Astrocyte of the spinal cord (primary cell): ENCODE measurements at regions not wholly inside any gene's neighbourhood (a gene's known extent, or its start where the extent isn't known, plus 50 kb on each side); places are given as distances from the start of the nearest gene placed in this dataset.

Experiments used
- DNase-seq: peaks from one replicate; pipeline ENCODE4 v3.0.0; 2011; ENCODE audit warnings: low read depth, low spot score
- H3K4me3 ChIP-seq: 2 replicates; pipeline ENCODE4 v1.5.1; 2011; ENCODE audit warnings: low read depth, mild to moderate bottlenecking, low read length, moderate library complexity
- in situ Hi-C: cut with HindIII; loops from 2 replicates; pipeline ENCODE4 v1.10.0; 2017; ENCODE audit warnings: low sequenced_read_pairs
- TF ChIP-seq, protein P1 (sequence below): IDR thresholded peaks from 2 replicates; pipeline ENCODE4 v1.5.1; 2012; ENCODE audit warnings: low read depth, mild to moderate bottlenecking, low read length, inconsistent platforms

DNA sequence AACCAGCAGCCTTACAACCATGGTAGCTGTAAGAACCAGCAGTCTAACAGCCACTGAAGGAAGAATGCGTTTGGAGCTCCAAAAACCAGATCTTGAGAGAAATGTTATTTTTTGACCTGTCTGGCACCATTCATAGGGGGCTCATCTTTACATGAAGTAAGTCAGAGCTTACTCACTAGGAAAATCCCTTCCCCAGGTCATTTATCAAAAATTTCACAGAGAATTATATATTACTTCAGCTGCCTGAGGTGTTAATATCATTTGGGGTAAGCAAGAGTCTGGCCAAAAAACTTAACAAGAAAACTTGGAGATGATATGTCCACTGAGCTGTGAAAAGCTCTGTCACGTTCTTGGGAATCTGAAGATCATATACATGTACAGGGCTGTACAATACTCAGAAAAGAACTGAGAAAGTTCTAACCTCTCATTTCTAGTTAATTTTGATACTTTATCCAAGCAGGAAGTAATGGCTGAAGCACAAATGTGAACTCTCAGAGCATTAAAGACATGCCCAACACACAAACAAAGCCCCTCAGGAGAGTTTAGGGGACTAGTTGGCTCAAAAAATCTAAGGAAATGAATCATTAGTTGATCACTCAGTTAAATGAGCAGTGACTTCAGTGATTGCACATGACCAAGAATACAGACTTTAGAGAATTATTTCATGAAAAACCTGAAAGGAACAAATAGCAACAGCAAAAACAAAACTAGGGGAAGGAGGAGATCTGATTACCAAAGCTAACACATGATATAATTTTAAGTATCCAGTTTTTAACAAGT lies 681.1 kb downstream of the LTN1 start:
- in situ Hi-C loops: no loop called here
- TF ChIP-seq, protein P1, sequence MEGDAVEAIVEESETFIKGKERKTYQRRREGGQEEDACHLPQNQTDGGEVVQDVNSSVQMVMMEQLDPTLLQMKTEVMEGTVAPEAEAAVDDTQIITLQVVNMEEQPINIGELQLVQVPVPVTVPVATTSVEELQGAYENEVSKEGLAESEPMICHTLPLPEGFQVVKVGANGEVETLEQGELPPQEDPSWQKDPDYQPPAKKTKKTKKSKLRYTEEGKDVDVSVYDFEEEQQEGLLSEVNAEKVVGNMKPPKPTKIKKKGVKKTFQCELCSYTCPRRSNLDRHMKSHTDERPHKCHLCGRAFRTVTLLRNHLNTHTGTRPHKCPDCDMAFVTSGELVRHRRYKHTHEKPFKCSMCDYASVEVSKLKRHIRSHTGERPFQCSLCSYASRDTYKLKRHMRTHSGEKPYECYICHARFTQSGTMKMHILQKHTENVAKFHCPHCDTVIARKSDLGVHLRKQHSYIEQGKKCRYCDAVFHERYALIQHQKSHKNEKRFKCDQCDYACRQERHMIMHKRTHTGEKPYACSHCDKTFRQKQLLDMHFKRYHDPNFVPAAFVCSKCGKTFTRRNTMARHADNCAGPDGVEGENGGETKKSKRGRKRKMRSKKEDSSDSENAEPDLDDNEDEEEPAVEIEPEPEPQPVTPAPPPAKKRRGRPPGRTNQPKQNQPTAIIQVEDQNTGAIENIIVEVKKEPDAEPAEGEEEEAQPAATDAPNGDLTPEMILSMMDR: no peak
- DNase-seq: no peak
- no peak overlapping the region for H3K4me3 ChIP-seq

DNA sequence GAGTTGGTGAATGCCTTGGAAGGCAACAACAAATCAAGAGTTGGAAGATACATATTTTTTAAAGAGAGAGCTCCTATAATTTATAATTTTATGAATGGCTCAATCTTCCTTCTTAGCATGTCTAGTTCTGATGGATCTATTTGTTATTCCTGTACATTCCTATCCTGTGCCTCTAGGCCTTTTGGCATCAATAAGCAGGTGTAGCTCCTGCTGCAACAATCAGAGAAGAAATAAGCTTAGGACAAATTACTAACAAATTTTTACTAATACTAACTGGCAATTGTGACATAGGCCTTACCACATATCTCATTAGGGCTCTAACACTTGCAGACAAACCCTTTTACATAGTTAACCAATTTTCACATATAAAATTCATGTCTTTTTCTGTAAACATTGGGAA lies 682.0 kb downstream of the LTN1 start:
- TF ChIP-seq, protein P1: no peak
- H3K4me3 ChIP-seq: no peak overlapping the region
- DNase-seq: no peak
- in situ Hi-C loops: no loop called here

DNA sequence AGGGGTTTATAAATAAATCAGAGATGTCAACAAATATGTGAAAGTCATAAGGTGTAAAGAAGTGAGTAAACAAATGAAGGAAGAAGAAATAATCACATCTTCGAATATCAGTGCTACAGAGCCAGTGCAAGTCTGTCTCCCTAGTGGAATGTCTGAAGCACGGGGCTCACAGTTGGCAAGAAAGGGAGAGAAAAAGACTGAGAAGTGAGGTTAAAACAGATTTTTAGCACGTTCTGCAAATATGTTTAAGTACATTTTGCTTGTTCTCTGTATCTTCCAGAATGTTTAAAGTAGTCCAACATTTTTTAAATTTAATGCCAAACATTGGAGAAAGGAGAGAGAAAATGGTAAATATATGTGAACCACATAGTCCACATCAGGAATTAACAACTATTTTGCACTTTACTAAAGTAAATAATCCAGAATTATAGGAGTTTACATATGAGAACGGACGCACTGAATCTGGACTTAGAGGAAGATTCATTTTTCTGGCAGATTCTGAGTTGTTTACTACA lies 682.4 kb downstream of the LTN1 start:
- no peak for DNase-seq
- TF ChIP-seq, protein P1: no peak
- H3K4me3 ChIP-seq: no peak overlapping the region
- in situ Hi-C loops: no loop called here

DNA sequence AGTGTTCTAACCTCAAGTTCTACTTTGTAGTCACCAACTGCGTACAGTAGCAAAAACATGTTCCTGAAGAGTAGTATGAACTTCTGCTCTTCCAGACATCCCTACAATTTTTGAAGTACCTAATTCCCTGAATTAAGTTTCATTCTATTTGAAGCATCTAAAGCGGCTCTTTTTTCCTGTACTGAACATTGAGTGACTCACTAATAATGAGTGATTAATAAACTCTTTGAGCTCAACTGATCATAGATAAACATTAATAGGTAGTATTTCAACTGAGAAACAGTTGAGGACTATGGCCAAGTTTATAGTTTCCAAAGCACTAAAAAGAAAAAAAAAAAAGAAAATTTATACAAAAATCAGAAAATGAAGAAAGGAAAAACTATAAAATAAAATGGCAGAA lies 683.1 kb downstream of the LTN1 start:
- no peak overlapping the region for H3K4me3 ChIP-seq
- TF ChIP-seq, protein P1: no peak
- no peak for DNase-seq
- in situ Hi-C loops: no loop called here

DNA sequence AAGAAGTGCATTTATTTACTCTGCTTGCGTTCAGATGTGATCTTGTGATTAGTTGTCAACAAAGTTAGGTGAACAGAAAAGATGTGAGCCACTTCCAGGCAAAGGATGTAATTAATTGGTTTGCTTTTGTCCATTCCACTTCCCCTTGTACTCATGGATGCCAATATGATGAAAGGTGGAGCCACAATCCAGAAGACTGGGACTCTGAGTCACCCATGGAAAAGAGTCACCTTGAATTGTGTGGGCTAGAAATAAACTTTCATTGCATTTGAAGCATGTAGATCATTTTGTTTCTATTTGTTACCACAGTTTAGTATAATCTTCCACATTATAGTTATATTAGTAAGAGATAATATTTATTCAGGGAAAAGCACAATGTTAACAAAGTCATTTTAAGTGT lies 684.2 kb downstream of the LTN1 start:
- in situ Hi-C loops: no loop called here
- TF ChIP-seq, protein P1: no peak
- no peak overlapping the region for H3K4me3 ChIP-seq
- peak; percentile 15 for DNase-seq

DNA sequence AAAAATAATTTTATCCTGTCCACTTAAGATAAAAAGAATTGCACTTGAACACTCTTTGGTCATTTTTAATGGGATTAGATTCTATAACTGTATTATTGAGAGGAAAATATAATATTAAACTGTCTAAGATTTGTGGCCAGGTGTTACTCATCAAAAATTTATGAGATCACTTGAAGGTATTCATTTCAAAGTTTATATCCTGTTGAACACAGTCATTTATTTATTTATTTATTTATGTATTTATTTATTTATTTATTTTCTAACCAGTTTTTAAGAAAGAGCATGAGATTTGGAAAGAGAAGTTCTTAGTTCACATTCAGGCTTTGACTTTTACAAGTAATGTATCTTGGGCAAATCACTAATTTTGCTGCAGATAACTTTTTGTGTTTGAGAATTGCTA lies 692.7 kb downstream of the LTN1 start:
- H3K4me3 ChIP-seq: no peak overlapping the region
- TF ChIP-seq, protein P1: no peak
- no peak for DNase-seq
- in situ Hi-C loops: no loop called here
